ENCODE measurements at regions not wholly inside any gene's neighbourhood (a gene's known extent, or its start where the extent isn't known, plus 50 kb on each side); places are given as distances from the start of the nearest gene placed in this dataset.

GRCh38 chr2:136175466-136175865 lies 57.5 kb upstream of the CXCR4 start:
- TF ChIP-seq, protein P1, sequence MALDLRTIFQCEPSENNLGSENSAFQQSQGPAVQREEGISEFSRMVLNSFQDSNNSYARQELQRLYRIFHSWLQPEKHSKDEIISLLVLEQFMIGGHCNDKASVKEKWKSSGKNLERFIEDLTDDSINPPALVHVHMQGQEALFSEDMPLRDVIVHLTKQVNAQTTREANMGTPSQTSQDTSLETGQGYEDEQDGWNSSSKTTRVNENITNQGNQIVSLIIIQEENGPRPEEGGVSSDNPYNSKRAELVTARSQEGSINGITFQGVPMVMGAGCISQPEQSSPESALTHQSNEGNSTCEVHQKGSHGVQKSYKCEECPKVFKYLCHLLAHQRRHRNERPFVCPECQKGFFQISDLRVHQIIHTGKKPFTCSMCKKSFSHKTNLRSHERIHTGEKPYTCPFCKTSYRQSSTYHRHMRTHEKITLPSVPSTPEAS (tag by site-specific recombination; IDR thresholded peaks at IDR 0.05) = no peak
- TF ChIP-seq, protein P2, sequence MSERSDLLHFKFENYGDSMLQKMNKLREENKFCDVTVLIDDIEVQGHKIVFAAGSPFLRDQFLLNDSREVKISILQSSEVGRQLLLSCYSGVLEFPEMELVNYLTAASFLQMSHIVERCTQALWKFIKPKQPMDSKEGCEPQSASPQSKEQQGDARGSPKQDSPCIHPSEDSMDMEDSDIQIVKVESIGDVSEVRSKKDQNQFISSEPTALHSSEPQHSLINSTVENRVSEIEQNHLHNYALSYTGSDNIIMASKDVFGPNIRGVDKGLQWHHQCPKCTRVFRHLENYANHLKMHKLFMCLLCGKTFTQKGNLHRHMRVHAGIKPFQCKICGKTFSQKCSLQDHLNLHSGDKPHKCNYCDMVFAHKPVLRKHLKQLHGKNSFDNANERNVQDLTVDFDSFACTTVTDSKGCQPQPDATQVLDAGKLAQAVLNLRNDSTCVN (tag by site-specific recombination; optimal IDR thresholded peaks at IDR 0.05) = no peak
- no peak for TF ChIP-seq ZNF548 (tag by site-specific recombination; IDR thresholded peaks at IDR 0.05)
- no peak for TF ChIP-seq MEIS1 (CRISPR knock-in tag; IDR thresholded peaks at IDR 0.05; ENCODE audit: borderline replicate concordance)
- TF ChIP-seq ZNF324 (tag by site-specific recombination; IDR thresholded peaks at IDR 0.05) = no peak
- no peak for TF ChIP-seq ZNF560 (tag by site-specific recombination; IDR thresholded peaks at IDR 0.05; ENCODE audit: borderline replicate concordance)
- TF ChIP-seq REPIN1 (tag by site-specific recombination; IDR thresholded peaks at IDR 0.05; ENCODE audit: low read depth) = no peak
- TF ChIP-seq ZNF24 (tag by site-specific recombination; IDR thresholded peaks at IDR 0.05) = no peak
- TF ChIP-seq, protein P3, sequence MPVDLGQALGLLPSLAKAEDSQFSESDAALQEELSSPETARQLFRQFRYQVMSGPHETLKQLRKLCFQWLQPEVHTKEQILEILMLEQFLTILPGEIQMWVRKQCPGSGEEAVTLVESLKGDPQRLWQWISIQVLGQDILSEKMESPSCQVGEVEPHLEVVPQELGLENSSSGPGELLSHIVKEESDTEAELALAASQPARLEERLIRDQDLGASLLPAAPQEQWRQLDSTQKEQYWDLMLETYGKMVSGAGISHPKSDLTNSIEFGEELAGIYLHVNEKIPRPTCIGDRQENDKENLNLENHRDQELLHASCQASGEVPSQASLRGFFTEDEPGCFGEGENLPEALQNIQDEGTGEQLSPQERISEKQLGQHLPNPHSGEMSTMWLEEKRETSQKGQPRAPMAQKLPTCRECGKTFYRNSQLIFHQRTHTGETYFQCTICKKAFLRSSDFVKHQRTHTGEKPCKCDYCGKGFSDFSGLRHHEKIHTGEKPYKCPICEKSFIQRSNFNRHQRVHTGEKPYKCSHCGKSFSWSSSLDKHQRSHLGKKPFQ (tag by site-specific recombination; IDR thresholded peaks at IDR 0.05) = no peak
- TF ChIP-seq PRDM1 (tag by site-specific recombination; IDR thresholded peaks at IDR 0.05) = no peak
- TF ChIP-seq ZNF394 (tag by site-specific recombination; IDR thresholded peaks at IDR 0.05; ENCODE audit: borderline replicate concordance) = no peak
- no peak for TF ChIP-seq HOXA7 (CRISPR knock-in tag; IDR thresholded peaks at IDR 0.05; ENCODE audit: borderline replicate concordance)
- TF ChIP-seq ZSCAN30 (tag by site-specific recombination; IDR thresholded peaks at IDR 0.05) = no peak
- no peak for TF ChIP-seq ZNF19 (tag by site-specific recombination; IDR thresholded peaks at IDR 0.05; ENCODE audit: low read depth)
- TF ChIP-seq, protein P4, sequence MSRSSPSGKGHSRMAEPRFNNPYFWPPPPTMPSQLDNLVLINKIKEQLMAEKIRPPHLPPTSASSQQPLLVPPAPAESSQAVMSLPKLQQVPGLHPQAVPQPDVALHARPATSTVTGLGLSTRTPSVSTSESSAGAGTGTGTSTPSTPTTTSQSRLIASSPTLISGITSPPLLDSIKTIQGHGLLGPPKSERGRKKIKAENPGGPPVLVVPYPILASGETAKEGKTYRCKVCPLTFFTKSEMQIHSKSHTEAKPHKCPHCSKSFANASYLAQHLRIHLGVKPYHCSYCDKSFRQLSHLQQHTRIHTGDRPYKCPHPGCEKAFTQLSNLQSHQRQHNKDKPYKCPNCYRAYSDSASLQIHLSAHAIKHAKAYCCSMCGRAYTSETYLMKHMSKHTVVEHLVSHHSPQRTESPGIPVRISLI (tag by site-specific recombination; IDR thresholded peaks at IDR 0.05) = no peak
- TF ChIP-seq ZNF473 (tag by site-specific recombination; IDR thresholded peaks at IDR 0.05) = no peak
- TF ChIP-seq ZNF571 (tag by site-specific recombination; IDR thresholded peaks at IDR 0.05) = no peak
- TF ChIP-seq ZNF488 (tag by site-specific recombination; IDR thresholded peaks at IDR 0.05) = no peak
- POLR2A ChIA-PET = interaction anchor here (0.6 kb wide), 1 partner anchor 342 kb away, joined by 3 read pairs; no protein-coding TSS in a partner anchor
- Histone ChIP-seq H3K4me1 (ENCODE audit: control insufficient read depth, insufficient read depth, low read length) (no peaks in the 10 kb centered on the region), H3K9me3 (ENCODE audit: control insufficient read depth, insufficient read depth, low read depth, low read length) (no peaks in the 10 kb centered on the region), H3K36me3 (ENCODE audit: control insufficient read depth in 2 of 2, insufficient read depth in 1 of 2, low read length in 2 of 2) (no peaks in the 10 kb centered on the region), H3K27ac (ENCODE audit: extremely low read depth, low read depth, low read length) (no peak overlapping the region), H3K4me3 (ENCODE audit: low read depth, low read length) (no peak overlapping the region)
- CTCF ChIA-PET = interaction anchor here (1.2 kb wide), 1 partner anchor 14 kb away, joined by 4 read pairs; no protein-coding TSS in a partner anchor

DNA sequence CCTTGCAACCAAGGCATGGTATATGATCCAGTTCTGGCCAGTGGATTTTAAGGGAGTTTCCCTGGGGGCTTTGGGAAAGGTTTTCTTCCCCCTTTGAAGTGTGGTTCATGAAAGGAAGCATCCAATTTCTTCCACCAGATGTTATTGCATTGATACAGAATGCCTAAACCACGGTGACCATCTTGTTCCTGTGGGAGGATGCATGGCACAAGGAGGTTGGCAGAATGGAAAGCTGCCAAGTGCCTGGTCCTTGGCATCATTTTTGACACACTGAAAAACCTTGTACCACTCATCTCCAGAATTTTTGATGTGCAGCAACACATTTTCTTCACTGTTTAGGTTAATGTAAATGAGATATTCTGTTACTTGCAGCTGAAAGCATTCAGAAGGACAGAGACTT lies 55.2 kb upstream of the CXCR4 start:
- ChIA-PET POLR2A (no interaction called here), CTCF (no interaction called here)
- H3K9me3 ChIP-seq (ENCODE audit: control insufficient read depth, insufficient read depth, low read depth, low read length) = no peaks in the 10 kb centered on the region
- H3K27ac ChIP-seq (ENCODE audit: extremely low read depth, low read depth, low read length) = no peak overlapping the region
- no peaks in the 10 kb centered on the region for H3K36me3 ChIP-seq (ENCODE audit: control insufficient read depth in 2 of 2, insufficient read depth in 1 of 2, low read length in 2 of 2)
- H3K4me1 ChIP-seq (ENCODE audit: control insufficient read depth, insufficient read depth, low read length) = no peaks in the 10 kb centered on the region
- no peak overlapping the region for H3K4me3 ChIP-seq (ENCODE audit: low read depth, low read length)
- TF ChIP-seq RBAK (tag by site-specific recombination; IDR thresholded peaks at IDR 0.05) (no peak), BCL11A (tag by site-specific recombination; IDR thresholded peaks at IDR 0.05; ENCODE audit: low read depth) (no peak), ZSCAN18 (tag by site-specific recombination; IDR thresholded peaks at IDR 0.05) (no peak), ZBTB48 (tag by site-specific recombination; IDR thresholded peaks at IDR 0.05) (no peak), PRDM10 (tag by site-specific recombination; IDR thresholded peaks at IDR 0.05) (no peak)
- TF ChIP-seq, protein P5, sequence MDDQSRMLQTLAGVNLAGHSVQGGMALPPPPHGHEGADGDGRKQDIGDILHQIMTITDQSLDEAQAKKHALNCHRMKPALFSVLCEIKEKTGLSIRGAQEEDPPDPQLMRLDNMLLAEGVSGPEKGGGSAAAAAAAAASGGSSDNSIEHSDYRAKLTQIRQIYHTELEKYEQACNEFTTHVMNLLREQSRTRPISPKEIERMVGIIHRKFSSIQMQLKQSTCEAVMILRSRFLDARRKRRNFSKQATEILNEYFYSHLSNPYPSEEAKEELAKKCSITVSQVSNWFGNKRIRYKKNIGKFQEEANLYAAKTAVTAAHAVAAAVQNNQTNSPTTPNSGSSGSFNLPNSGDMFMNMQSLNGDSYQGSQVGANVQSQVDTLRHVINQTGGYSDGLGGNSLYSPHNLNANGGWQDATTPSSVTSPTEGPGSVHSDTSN (CRISPR knock-in tag; IDR thresholded peaks at IDR 0.05) = no peak
